ENCODE measurements at regions not wholly inside any gene's neighbourhood (a gene's known extent, or its start where the extent isn't known, plus 50 kb on each side); places are given as distances from the start of the nearest gene placed in this dataset.

DNA sequence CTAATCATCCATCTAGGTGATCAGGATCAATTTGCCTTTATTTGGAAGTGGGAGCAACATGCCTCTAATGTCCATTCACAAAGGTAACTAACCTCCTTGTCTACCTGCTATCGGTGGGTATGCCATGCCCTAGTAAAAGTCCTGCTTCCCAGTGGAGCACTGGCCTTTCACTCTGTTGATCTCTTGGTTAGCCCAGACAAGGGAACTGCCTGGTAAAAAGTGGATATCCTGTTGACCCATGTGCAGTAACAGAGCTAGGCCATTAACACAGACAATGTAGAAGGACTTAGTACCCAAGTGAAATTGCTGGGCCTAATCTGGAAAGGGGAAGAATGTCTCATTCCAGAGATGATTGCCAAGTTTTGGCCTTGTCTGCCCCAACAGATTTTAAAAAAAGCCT lies 171.5 kb upstream of the CSNK1A1L start:
- FAIRE-seq (no peak), DNase-seq (ENCODE audit: insufficient read length, low spot score) (no peak)
- TF ChIP-seq, protein P1, sequence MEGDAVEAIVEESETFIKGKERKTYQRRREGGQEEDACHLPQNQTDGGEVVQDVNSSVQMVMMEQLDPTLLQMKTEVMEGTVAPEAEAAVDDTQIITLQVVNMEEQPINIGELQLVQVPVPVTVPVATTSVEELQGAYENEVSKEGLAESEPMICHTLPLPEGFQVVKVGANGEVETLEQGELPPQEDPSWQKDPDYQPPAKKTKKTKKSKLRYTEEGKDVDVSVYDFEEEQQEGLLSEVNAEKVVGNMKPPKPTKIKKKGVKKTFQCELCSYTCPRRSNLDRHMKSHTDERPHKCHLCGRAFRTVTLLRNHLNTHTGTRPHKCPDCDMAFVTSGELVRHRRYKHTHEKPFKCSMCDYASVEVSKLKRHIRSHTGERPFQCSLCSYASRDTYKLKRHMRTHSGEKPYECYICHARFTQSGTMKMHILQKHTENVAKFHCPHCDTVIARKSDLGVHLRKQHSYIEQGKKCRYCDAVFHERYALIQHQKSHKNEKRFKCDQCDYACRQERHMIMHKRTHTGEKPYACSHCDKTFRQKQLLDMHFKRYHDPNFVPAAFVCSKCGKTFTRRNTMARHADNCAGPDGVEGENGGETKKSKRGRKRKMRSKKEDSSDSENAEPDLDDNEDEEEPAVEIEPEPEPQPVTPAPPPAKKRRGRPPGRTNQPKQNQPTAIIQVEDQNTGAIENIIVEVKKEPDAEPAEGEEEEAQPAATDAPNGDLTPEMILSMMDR (IDR thresholded peaks at IDR 0.05; ENCODE audit: insufficient read depth, missing control alignments): no peak

DNA sequence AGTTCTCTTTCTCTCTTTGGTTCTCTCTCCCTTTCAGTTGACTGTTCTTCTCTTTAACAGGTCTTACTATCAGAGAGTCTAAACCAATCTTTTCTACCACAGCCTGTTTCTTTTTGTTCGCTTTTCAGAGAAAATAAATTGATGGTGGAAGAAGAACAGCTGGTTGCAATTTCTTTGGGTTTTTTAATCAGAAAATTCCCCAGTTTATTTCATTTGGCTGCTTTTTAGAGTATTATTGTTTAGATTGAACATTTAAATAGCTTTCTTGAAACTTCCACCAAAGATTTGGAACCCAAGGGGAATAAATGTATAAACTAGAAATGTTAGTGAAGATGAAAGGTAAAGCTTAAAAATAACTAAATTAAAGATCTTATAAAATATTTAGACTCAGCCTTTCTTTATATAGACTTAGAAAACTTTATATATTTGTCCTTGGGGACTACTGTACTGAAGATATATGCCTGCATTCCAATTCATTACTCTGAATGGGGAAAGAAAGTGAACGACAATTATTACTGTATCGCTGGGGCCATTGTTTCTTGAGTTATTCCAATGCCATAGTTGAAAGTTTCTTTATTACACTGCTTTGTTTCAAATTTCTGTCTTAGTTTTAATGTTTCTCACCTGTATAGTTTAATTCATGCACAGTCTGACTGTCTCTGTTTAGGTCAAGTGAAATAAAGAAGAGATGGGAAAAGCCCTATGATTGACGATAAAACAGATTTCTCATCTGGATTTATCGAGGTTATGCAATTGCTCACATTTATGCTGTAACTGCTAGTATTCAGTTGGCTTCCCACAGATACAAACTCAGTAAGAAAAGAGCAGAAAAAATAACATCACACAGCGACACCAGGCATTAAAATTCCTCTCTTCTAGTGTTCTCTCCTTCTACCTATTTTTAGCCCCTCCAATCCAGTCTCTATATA lies 169.4 kb upstream of the CSNK1A1L start:
- no peak for DNase-seq (ENCODE audit: insufficient read length, low spot score)
- TF ChIP-seq, protein P1 (IDR thresholded peaks at IDR 0.05; ENCODE audit: insufficient read depth, missing control alignments): no peak
- FAIRE-seq: no peak

DNA sequence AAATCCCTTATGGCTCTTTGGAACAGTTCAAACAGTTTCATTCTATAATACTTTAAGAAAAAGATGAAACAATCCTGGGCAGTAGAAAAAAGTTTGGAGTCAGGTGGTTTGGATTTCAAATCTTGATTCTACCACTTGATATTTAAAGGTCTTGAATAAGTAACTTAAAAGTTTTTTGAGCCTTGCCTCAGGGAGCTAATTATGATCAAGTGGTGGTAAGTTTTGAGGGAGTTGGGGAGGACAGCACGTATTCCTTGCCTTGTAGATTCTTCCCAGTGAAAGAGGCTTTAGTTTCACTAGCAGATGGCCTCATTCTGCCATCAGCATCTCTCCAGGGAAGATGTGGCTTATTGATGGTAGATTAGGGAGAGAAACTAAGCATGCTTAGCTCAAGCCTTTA lies 168.4 kb upstream of the CSNK1A1L start:
- DNase-seq (ENCODE audit: insufficient read length, low spot score): no peak
- TF ChIP-seq, protein P1 (IDR thresholded peaks at IDR 0.05; ENCODE audit: insufficient read depth, missing control alignments): no peak
- FAIRE-seq: no peak

DNA sequence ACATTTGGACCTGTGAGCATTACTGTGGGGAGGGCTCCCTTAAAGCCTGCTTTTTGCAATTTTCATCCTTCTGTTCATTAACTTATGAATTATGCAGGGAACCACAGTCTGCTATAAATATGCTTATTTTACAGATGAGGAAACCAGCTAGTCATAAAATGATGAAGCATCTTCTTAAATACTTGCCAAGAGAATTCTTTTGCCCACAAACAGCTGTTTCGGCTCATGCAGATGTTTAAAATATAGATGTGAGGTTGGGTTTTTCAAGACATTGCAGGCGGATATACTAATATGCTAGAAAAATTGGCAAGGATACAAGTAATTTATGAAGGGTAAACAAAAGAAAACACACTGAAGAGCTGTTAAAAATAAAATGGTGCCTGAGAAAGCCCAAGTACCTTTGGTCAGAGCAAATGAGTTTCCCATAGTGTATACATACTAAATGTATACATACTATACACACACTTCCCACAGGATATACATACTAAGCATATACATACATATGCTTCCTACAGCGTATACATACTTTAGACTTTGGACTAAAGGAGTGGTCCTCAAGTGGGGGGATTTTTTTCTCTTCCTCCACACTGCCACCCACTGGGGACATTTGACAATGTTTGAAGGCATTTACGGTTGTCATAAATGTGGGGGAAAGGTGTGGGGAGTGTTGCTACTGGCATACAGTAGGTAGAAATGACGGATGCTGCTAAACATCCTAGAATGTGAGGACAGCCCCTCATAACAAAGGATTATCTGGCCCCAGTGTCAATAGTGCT lies 164.9 kb upstream of the CSNK1A1L start:
- DNase-seq (ENCODE audit: insufficient read length, low spot score) (no peak), FAIRE-seq (no peak)
- TF ChIP-seq, protein P1 (IDR thresholded peaks at IDR 0.05; ENCODE audit: insufficient read depth, missing control alignments): no peak

DNA sequence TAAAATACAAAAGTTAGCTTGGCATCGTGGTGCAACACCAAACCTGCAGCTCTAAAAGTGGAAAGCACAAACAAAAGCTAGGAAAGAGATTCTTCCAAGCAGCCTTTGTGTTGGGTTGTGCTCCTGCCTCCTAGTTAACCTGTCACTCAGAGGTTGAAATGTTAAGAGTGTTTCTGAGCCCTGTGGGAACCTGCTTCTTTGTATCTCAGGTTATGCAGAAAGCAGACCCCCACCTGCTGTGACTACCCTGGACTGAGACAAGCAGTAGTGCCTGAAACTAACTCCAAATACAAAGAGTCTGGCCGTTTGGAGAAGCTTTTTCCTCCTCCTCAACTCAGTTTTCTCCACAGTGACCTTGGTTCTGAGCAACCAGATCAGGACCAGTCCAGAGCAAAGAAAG lies 158.4 kb upstream of the CSNK1A1L start:
- DNase-seq (ENCODE audit: insufficient read length, low spot score): no peak
- no peak for FAIRE-seq

DNA sequence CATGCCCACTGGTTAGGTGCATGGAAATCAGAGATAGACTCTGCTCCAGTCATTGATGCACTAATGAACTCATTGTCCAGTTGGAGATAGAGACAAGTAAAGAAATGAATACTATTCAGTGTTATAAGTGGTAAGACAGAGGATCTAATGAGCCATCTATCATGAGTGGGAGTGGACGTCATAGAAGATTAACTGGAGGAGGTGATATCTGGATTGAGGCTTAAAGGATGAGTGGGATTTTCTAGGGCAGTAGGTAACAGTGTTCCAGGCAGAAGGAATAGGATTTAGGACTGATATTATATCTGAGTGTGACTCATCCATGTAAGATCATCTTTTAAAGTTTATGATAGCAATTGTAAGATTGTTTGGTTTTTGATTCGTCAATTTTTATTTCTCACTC lies 152.2 kb upstream of the CSNK1A1L start:
- peak; percentile 76 for FAIRE-seq
- DNase-seq (ENCODE audit: insufficient read length, low spot score): no peak
- TF ChIP-seq, protein P1 (IDR thresholded peaks at IDR 0.05; ENCODE audit: insufficient read depth, missing control alignments): no peak

More for the DNA sequence above, 158.4 kb upstream of the CSNK1A1L start:
- TF ChIP-seq, protein P1 (IDR thresholded peaks at IDR 0.05; ENCODE audit: insufficient read depth, missing control alignments): no peak

Data from D721Med (cell line).